ENCODE measurements at regions not wholly inside any gene's neighbourhood (a gene's known extent, or its start where the extent isn't known, plus 50 kb on each side); places are given as distances from the start of the nearest gene placed in this dataset.

DNA sequence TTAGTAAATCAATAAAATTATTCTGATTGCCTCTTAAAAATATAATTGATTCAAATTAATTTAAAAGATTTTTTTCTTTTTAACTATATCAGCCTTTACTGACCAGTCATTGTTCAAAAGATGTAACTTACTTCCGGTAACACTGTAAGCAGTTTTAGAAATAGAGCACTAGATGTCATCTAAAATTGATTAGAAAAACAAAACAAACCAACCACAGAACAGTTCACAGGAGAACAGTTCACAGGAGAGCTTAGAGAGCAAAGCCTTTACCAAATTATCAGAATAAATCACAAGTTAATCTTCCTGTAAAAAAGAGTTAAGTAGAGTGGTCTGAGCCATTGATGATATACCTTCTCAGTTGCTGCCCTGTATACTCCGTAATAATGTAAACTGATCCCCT lies 133.3 kb upstream of the DGKB start:
- H3K27me3 ChIP-seq (ENCODE audit: low read depth), result no peaks in the 10 kb centered on the region
- no peaks in the 10 kb centered on the region for H3K4me1 ChIP-seq
- H3K4me3 ChIP-seq, result no peak overlapping the region
- DNase-seq, result no peak
- no peak for ATAC-seq
- intact Hi-C loops (cut with DNase I), result no loop called here
- no peak for TF ChIP-seq CTCF (IDR thresholded peaks at IDR 0.05)
- no peaks in the 10 kb centered on the region for H3K9me3 ChIP-seq
- no peaks in the 10 kb centered on the region for H3K36me3 ChIP-seq
- H3K27ac ChIP-seq, result no peak overlapping the region

- ATAC-seq (no peak), DNase-seq (no peak)
- no peak overlapping the region for H3K27ac ChIP-seq
- H3K4me1 ChIP-seq, result no peaks in the 10 kb centered on the region
- H3K36me3 ChIP-seq, result no peaks in the 10 kb centered on the region
- intact Hi-C loops (cut with DNase I), result no loop called here
- no peak for TF ChIP-seq CTCF (IDR thresholded peaks at IDR 0.05)
- H3K4me3 ChIP-seq, result no peak overlapping the region
- no peaks in the 10 kb centered on the region for H3K27me3 ChIP-seq (ENCODE audit: low read depth)
- H3K9me3 ChIP-seq, result no peaks in the 10 kb centered on the region
Observed at GRCh38 chr7:15033039-15033438, 130.5 kb upstream of the DGKB start.

- no peaks in the 10 kb centered on the region for H3K4me1 ChIP-seq
- no peaks in the 10 kb centered on the region for H3K9me3 ChIP-seq
- H3K36me3 ChIP-seq, result no peaks in the 10 kb centered on the region
- intact Hi-C loops (cut with DNase I), result no loop called here
- no peak for ATAC-seq
- H3K27ac ChIP-seq, result no peak overlapping the region
- DNase-seq, result no peak
- H3K27me3 ChIP-seq (ENCODE audit: low read depth), result no peaks in the 10 kb centered on the region
- no peak for TF ChIP-seq CTCF (IDR thresholded peaks at IDR 0.05)
- H3K4me3 ChIP-seq, result no peak overlapping the region
Observed at GRCh38 chr7:15018981-15019380, 116.4 kb upstream of the DGKB start.

DNA sequence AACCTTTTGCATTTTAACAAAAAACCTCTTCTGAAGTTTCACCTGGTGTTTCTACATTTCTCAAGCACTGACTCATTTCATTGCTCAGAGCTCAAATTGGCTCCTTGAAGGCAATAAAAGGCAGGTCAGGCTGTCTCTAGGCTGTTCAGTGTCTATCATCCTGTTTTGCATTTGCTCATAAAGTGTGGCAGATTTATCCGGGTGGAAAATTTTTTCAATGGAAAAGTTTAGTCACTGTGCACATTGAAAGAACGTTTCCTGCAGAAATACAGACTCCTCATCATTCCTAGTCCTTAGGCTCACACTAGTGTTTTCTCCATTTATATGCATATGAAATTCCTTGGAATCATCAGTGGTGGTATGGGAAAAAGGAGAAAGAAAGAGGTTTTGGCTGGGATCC lies 114.2 kb upstream of the DGKB start:
- TF ChIP-seq CTCF (IDR thresholded peaks at IDR 0.05), result no peak
- no peak for DNase-seq
- intact Hi-C loops (cut with DNase I), result no loop called here

GRCh38 chr7:15016315-15016667 lies 113.7 kb upstream of the DGKB start:
- no peak for ATAC-seq
- Histone ChIP-seq H3K4me1 (no peaks in the 10 kb centered on the region), H3K36me3 (no peaks in the 10 kb centered on the region), H3K27ac (no peak overlapping the region), H3K4me3 (no peak overlapping the region), H3K27me3 (ENCODE audit: low read depth) (no peaks in the 10 kb centered on the region), H3K9me3 (no peaks in the 10 kb centered on the region)
- DNase-seq, result no peak
- no peak for TF ChIP-seq CTCF (IDR thresholded peaks at IDR 0.05)
- intact Hi-C loops (cut with DNase I), result no loop called here

More for the DNA sequence above, 114.2 kb upstream of the DGKB start:
- H3K27ac ChIP-seq, result no peak overlapping the region
- no peaks in the 10 kb centered on the region for H3K4me1 ChIP-seq
- no peaks in the 10 kb centered on the region for H3K36me3 ChIP-seq
- H3K4me3 ChIP-seq, result no peak overlapping the region
- ATAC-seq, result no peak
- H3K9me3 ChIP-seq, result no peaks in the 10 kb centered on the region
- no peaks in the 10 kb centered on the region for H3K27me3 ChIP-seq (ENCODE audit: low read depth)
